MM.1S (cell line): ENCODE measurements at regions not wholly inside any gene's neighbourhood (a gene's known extent, or its start where the extent isn't known, plus 50 kb on each side); places are given as distances from the start of the nearest gene placed in this dataset.

Experiments
- DNase-seq: peaks from one replicate; pipeline ENCODE4 v3.0.0-alpha.2; 2015
- H2AFZ ChIP-seq: fragments of 300-600 bp; sonication (generic); 2 replicates; pipeline ENCODE4 v1.6.0; 2016; ENCODE audit warnings: antibody characterized with exemption, low read length
- H3F3A ChIP-seq: fragments of 300-600 bp; sonication (generic); 2 replicates; pipeline ENCODE4 v1.6.1; 2016; ENCODE audit warnings: mild to moderate bottlenecking, antibody characterized with exemption, low read length, moderate library complexity, mixed read lengths; ENCODE audit not compliant: insufficient read depth
- H3K27ac ChIP-seq: fragments of 300-600 bp; sonication (generic); 2 replicates; pipeline ENCODE4 v1.5.1; 2016; ENCODE audit warnings: mild to moderate bottlenecking, low read length
- H3K27me3 ChIP-seq: fragments of 300-600 bp; sonication (generic); replicated peaks from 2 replicates; pipeline ENCODE4 v1.6.0; 2016; ENCODE audit warnings: low read length; ENCODE audit not compliant: insufficient read depth
- H3K36me3 ChIP-seq: fragments of 300-600 bp; sonication (generic); replicated peaks from 2 replicates; pipeline ENCODE4 v1.6.1; 2016; ENCODE audit warnings: mild to moderate bottlenecking, low read length, mixed read lengths; ENCODE audit not compliant: insufficient read depth
- H3K4me1 ChIP-seq: fragments of 300-600 bp; sonication (generic); 2 replicates; pipeline ENCODE4 v1.6.1; 2016; ENCODE audit warnings: low read length, mixed read lengths
- H3K4me2 ChIP-seq: fragments of 300-600 bp; sonication (generic); 2 replicates; pipeline ENCODE4 v1.6.0; 2016; ENCODE audit warnings: low read depth, low read length
- H3K4me3 ChIP-seq: fragments of 300-600 bp; sonication (generic); 2 replicates; pipeline ENCODE4 v1.5.1; 2016; ENCODE audit warnings: low read length, mixed read lengths
- H3K79me2 ChIP-seq: fragments of 300-600 bp; sonication (generic); 2 replicates; pipeline ENCODE4 v1.6.1; 2016; ENCODE audit warnings: mixed run types, low read length, mixed read lengths
- H3K9ac ChIP-seq: fragments of 300-600 bp; sonication (generic); 2 replicates; pipeline ENCODE4 v1.6.1; 2016; ENCODE audit warnings: low read length, mixed read lengths
- H3K9me2 ChIP-seq: fragments of 300-600 bp; sonication (generic); replicated peaks from 2 replicates; pipeline ENCODE4 v1.6.1; 2016; ENCODE audit warnings: mild to moderate bottlenecking, low read length, mixed read lengths; ENCODE audit not compliant: insufficient read depth
- H3K9me3 ChIP-seq: fragments of 300-600 bp; sonication (generic); replicated peaks from 2 replicates; pipeline ENCODE4 v1.6.1; 2016; ENCODE audit warnings: mild to moderate bottlenecking, low read length, mixed read lengths; ENCODE audit not compliant: insufficient read depth
- H4K20me1 ChIP-seq: fragments of 300-600 bp; sonication (generic); 2 replicates; pipeline ENCODE4 v1.6.1; 2016; ENCODE audit warnings: mild to moderate bottlenecking, low read length, moderate library complexity, mixed read lengths; ENCODE audit not compliant: insufficient read depth
- CTCF ChIP-seq: fragments of 300-600 bp; sonication (generic); IDR thresholded peaks from 2 replicates; pipeline ENCODE4 v1.5.1; 2016; ENCODE audit warnings: antibody characterized with exemption, low read length, mixed read lengths
- EZH2 ChIP-seq: fragments of 300-600 bp; sonication (generic); optimal IDR thresholded peaks from 2 replicates; pipeline ENCODE3; 2017; ENCODE audit warnings: low read depth, mild to moderate bottlenecking, antibody characterized with exemption, low read length, mixed read lengths
- EZH2phosphoT487 ChIP-seq: fragments of 300-600 bp; sonication (generic); IDR thresholded peaks from 2 replicates; pipeline ENCODE4 v1.6.1; 2018; ENCODE audit warnings: antibody characterized with exemption, low read length

DNA sequence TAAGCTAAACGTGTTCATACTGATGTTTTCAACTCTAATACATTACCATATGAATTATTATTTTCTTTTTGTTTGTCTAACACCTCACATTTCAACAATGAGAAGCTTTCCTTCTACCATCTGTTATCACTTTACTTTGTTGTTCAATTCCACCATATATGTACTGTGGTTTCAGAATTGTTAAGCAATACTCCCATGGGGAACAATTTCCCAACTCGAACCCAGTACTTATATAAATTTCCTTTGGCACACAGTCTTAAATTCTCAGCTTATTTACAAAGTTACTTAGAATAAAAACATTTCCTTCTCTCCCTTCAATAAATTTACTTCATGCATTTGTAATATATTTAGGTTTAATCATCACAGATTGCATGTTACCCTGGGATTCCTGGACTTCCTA lies 1764.4 kb downstream of the OTOL1 start:
- Histone ChIP-seq H3F3A (no peaks in the 10 kb centered on the region), H3K9me3 (no peaks in the 10 kb centered on the region), H4K20me1 (no peaks in the 10 kb centered on the region), H3K4me3 (no peak overlapping the region), H2AFZ (no peak overlapping the region), H3K4me1 (no peaks in the 10 kb centered on the region), H3K79me2 (no peaks in the 10 kb centered on the region), H3K27ac (no peak overlapping the region), H3K9ac (no peak overlapping the region), H3K4me2 (no peak overlapping the region), H3K27me3 (no peaks in the 10 kb centered on the region), H3K9me2 (no peaks in the 10 kb centered on the region), H3K36me3 (no peaks in the 10 kb centered on the region)
- DNase-seq: no peak
- TF ChIP-seq EZH2phosphoT487: no peak
- no peak for TF ChIP-seq EZH2
- TF ChIP-seq CTCF: no peak

DNA sequence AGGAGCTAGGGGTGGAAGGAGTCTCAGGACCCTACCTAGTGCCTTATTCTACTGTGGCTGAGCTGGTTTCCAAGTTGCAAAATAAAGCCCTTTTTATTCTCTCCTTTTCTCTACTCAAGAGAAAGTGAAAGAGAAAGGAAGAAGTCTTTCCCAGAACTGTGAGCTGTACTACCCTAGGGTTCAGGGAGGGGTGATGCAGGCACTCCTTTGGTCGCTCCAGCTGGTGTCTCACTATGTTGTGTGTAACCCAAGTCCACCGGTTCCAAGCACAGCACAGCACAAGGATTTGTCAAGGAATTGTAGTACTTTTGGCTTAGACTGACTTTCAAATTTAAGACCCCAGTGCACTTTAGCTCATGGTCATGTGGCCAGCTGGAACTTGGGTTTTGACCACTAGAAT lies 1721.7 kb downstream of the OTOL1 start:
- no peak for TF ChIP-seq EZH2
- no peak for TF ChIP-seq EZH2phosphoT487
- TF ChIP-seq CTCF: peak; percentile 21; the same call in 1 of the 2 replicates
- peak overlapping the region; percentile 30 for H3K4me3 ChIP-seq
- H2AFZ ChIP-seq: peak overlapping the region; percentile 65
- H3F3A ChIP-seq: no peaks in the 10 kb centered on the region
- no peaks in the 10 kb centered on the region for H3K9me3 ChIP-seq
- 0 out of 2 replicates have a peak overlapping the region, but pooled peaks have one; percentile 9 for H3K27ac ChIP-seq
- no peaks in the 10 kb centered on the region for H3K27me3 ChIP-seq
- no peaks in the 10 kb centered on the region for H3K79me2 ChIP-seq
- no peaks in the 10 kb centered on the region for H3K36me3 ChIP-seq
- no peaks in the 10 kb centered on the region for H3K9me2 ChIP-seq
- peak overlapping the region; percentile 61 for H3K4me2 ChIP-seq
- no peaks in the 10 kb centered on the region for H4K20me1 ChIP-seq
- H3K4me1 ChIP-seq: peaks cover 5% of the 10 kb centered on the region; the same call in 1 of the 2 replicates
- DNase-seq: peak; percentile 85
- H3K9ac ChIP-seq: no peak overlapping the region; the same call in 1 of the 2 replicates

- H3K4me3 ChIP-seq: no peak overlapping the region
- H3K4me1 ChIP-seq: peaks cover 5% of the 10 kb centered on the region; the same call in 1 of the 2 replicates
- H3K27ac ChIP-seq: no peak overlapping the region
- no peaks in the 10 kb centered on the region for H3F3A ChIP-seq
- H3K36me3 ChIP-seq: no peaks in the 10 kb centered on the region
- H2AFZ ChIP-seq: no peak overlapping the region
- H3K9ac ChIP-seq: no peak overlapping the region
- H3K9me3 ChIP-seq: no peaks in the 10 kb centered on the region
- DNase-seq: no peak
- TF ChIP-seq EZH2 (no peak), CTCF (no peak), EZH2phosphoT487 (no peak)
- no peaks in the 10 kb centered on the region for H3K9me2 ChIP-seq
- H4K20me1 ChIP-seq: no peaks in the 10 kb centered on the region
- no peaks in the 10 kb centered on the region for H3K79me2 ChIP-seq
- no peak overlapping the region for H3K4me2 ChIP-seq
- no peaks in the 10 kb centered on the region for H3K27me3 ChIP-seq
Observed at GRCh38 chr3:163213838-163214237, 1717.2 kb downstream of the OTOL1 start.
